ENCODE measurements at regions not wholly inside any gene's neighbourhood (a gene's known extent, or its start where the extent isn't known, plus 50 kb on each side); places are given as distances from the start of the nearest gene placed in this dataset.
"Not testable (repeated sequence)": the region's sequence is repeated elsewhere in the genome, so short reads cannot be mapped to it uniquely, and the experiment has no call there.

DNA sequence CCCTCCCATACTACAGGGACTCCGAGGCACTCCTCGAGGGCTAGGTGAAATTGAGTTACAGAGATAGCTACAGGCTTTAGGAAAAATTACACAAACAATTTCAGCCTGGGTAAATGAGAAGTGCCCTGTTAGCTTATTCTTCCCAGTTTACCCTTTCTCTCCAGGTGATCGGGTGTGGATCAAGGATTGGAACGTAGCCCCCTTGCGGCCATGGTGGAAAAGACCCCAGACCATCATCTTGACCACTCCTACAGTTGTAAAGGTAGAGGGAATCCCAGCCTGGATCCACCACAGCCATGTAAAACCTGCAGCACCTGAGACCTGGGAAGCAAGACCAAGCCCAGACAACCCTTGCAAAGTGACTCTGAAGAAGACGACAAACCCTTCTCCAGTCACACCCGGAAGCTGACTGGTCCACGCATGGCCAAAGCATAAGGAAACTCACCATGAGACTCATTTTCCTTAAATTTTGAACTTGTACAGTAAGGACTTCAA, 600.6 kb downstream of the UQCRFS1 start:
- Histone ChIP-seq H3K36me3 (no peaks in the 10 kb centered on the region), H3K9me3 (peaks cover 7% of the 10 kb centered on the region), H3K4me3 (no peak overlapping the region), H3K27ac (no peak overlapping the region), H3K27me3 (replicated peaks; ENCODE audit: insufficient read depth) (no peaks in the 10 kb centered on the region), H3K4me1 (ENCODE audit: control insufficient read depth in 1 of 2, low read depth in 2 of 2) (no peaks in the 10 kb centered on the region)
- ATAC-seq (ENCODE audit: insufficient number of reproducible peaks, low FRiP score, low read depth): no peak
- no peak for DNase-seq (ENCODE audit: low spot score)
- TF ChIP-seq, protein P1, sequence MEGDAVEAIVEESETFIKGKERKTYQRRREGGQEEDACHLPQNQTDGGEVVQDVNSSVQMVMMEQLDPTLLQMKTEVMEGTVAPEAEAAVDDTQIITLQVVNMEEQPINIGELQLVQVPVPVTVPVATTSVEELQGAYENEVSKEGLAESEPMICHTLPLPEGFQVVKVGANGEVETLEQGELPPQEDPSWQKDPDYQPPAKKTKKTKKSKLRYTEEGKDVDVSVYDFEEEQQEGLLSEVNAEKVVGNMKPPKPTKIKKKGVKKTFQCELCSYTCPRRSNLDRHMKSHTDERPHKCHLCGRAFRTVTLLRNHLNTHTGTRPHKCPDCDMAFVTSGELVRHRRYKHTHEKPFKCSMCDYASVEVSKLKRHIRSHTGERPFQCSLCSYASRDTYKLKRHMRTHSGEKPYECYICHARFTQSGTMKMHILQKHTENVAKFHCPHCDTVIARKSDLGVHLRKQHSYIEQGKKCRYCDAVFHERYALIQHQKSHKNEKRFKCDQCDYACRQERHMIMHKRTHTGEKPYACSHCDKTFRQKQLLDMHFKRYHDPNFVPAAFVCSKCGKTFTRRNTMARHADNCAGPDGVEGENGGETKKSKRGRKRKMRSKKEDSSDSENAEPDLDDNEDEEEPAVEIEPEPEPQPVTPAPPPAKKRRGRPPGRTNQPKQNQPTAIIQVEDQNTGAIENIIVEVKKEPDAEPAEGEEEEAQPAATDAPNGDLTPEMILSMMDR (IDR thresholded peaks at IDR 0.05): no peak

DNA sequence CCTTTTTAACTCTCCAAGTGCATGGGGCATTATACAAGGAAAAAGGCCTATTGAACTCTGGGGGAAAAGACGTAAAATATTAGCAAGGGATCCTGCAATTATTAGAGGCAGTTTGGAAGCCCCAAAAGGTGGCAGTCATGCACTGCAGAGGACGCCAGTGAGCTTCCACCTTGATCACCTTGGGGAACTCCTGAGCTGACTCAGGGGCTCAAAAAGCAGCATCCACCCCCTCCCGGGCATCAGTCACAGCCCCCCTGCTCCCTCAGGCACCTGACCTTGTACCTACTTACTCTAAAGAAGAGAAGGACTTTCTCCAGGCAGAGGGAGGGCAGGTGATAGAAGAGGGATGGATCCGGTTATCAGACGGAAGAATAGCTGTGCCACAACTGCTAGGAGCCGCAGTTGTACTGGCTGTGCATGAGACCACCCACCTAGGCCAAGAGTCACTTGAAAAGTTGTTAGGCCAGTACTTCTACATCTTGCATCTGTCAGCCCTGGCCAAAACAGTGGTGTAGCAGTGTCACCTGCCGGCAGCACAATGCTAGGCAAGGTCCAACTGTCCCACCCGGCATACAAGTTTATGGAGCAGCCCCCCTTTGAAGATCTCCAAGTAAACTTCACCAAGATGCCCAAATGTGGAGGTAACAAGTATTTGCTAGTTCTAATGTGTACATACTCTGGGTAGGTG, 601.6 kb downstream of the UQCRFS1 start:
- H3K4me1 ChIP-seq (ENCODE audit: control insufficient read depth in 1 of 2, low read depth in 2 of 2); H3K27me3 ChIP-seq (replicated peaks; ENCODE audit: insufficient read depth); H3K36me3 ChIP-seq; ATAC-seq (ENCODE audit: insufficient number of reproducible peaks, low FRiP score, low read depth); DNase-seq (ENCODE audit: low spot score); H3K4me3 ChIP-seq; H3K27ac ChIP-seq: not testable (repeated sequence)
- peaks cover 12% of the 10 kb centered on the region for H3K9me3 ChIP-seq

DNA sequence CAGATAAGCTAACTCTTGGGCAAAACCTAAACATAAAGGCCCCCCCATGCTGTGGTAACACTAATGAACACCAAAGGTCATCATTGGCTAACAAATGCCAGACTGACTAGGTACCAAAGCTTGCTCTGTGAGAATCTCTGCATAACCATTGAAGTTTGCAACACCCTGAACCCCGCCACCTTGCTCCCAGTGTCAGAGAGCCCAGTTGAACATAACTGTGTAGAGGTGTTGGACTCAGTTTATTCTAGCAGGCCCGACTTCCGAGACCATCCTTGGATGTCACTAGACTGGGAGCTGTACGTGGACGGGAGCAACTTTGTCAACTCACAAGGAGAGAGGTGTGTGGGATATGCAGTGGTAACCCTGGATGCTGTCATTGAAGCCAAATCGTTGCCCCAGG, 602.2 kb downstream of the UQCRFS1 start:
- no peak for DNase-seq (ENCODE audit: low spot score)
- no peak for ATAC-seq (ENCODE audit: insufficient number of reproducible peaks, low FRiP score, low read depth)
- H3K27ac ChIP-seq: no peak overlapping the region
- H3K4me3 ChIP-seq: no peak overlapping the region
- no peaks in the 10 kb centered on the region for H3K27me3 ChIP-seq (replicated peaks; ENCODE audit: insufficient read depth)
- no peaks in the 10 kb centered on the region for H3K4me1 ChIP-seq (ENCODE audit: control insufficient read depth in 1 of 2, low read depth in 2 of 2)
- H3K9me3 ChIP-seq: peaks cover 13% of the 10 kb centered on the region
- no peaks in the 10 kb centered on the region for H3K36me3 ChIP-seq
- TF ChIP-seq, protein P1 (IDR thresholded peaks at IDR 0.05): no peak

DNA sequence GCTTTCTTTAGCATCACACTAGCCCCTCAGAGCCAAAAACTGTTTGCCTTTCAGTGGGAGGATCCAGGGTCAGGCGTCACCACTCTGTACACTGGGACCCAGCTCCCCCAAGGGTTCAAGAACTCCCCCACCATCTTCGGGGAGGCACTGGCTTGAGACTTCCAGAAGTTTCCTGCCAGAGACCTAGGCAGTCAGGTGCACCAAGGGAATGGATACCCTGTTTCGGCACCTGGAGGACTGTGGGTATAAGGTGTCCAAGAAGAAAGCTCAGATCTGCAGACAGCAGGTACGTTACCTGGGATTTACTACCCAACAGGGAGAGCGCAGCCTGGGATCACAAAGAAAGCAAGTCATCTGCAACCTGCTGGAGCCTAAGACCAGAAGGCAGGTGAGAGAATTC, 603.0 kb downstream of the UQCRFS1 start:
- no peaks in the 10 kb centered on the region for H3K4me1 ChIP-seq (ENCODE audit: control insufficient read depth in 1 of 2, low read depth in 2 of 2)
- no peak for ATAC-seq (ENCODE audit: insufficient number of reproducible peaks, low FRiP score, low read depth)

DNA sequence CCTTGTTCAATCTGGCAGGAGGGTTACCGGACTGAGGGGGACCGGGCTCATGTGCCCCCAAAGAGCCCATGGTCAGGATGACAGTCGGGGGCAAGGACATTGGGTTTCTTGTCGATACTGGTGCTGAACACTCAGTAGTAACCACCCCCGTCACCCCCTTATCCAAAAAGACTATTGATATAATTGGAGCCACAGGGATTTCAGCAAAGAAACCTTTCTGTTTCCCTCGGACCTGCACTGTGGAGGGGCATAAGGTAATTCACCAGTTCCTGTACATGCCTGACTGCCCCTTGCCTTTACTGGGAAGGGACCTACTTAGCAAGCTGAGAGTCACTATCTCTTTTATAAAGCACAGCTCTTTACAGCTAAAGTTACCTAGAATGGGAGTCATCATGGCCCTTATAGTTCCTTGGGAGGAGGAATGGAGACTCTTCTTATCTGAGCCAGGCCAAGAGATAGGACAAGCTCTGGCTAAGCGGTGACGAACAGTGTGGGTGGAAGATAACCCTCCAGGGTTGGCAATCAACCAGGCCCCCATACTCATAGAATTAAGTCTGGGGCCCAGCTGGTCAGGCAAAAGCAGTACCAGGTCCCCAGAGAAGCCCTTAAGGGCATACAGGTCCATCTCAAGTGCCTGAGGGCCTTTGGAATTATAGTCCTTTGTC, 603.7 kb downstream of the UQCRFS1 start:
- Histone ChIP-seq H3K9me3 (peaks cover 10% of the 10 kb centered on the region), H3K27ac (no peak overlapping the region), H3K4me1 (ENCODE audit: control insufficient read depth in 1 of 2, low read depth in 2 of 2) (no peaks in the 10 kb centered on the region), H3K27me3 (replicated peaks; ENCODE audit: insufficient read depth) (no peaks in the 10 kb centered on the region), H3K36me3 (no peaks in the 10 kb centered on the region), H3K4me3 (no peak overlapping the region)
- no peak for ATAC-seq (ENCODE audit: insufficient number of reproducible peaks, low FRiP score, low read depth)
- TF ChIP-seq, protein P1 (IDR thresholded peaks at IDR 0.05): no peak
- DNase-seq (ENCODE audit: low spot score): no peak

More for the DNA sequence above, 603.0 kb downstream of the UQCRFS1 start:
- no peak for DNase-seq (ENCODE audit: low spot score)
- no peak overlapping the region for H3K27ac ChIP-seq
- TF ChIP-seq, protein P1 (IDR thresholded peaks at IDR 0.05): no peak
- no peaks in the 10 kb centered on the region for H3K36me3 ChIP-seq
- H3K27me3 ChIP-seq (replicated peaks; ENCODE audit: insufficient read depth): no peaks in the 10 kb centered on the region
- H3K4me3 ChIP-seq: no peak overlapping the region
- peaks cover 13% of the 10 kb centered on the region for H3K9me3 ChIP-seq
